GM18868 (cell line): ENCODE measurements at regions not wholly inside any gene's neighbourhood (a gene's known extent, or its start where the extent isn't known, plus 50 kb on each side); places are given as distances from the start of the nearest gene placed in this dataset.

Source experiments
- ATAC-seq: cut with Tn5 transposase; IDR thresholded peaks from one replicate; pipeline ENCODE4 v1.9.1; 2021; ENCODE audit warnings: mild to moderate bottlenecking, moderate library complexity; ENCODE audit not compliant: unreplicated experiment

- no peak for ATAC-seq
Observed at GRCh38 chr2:217484046-217484445, 518.7 kb downstream of the TNS1 start.

DNA sequence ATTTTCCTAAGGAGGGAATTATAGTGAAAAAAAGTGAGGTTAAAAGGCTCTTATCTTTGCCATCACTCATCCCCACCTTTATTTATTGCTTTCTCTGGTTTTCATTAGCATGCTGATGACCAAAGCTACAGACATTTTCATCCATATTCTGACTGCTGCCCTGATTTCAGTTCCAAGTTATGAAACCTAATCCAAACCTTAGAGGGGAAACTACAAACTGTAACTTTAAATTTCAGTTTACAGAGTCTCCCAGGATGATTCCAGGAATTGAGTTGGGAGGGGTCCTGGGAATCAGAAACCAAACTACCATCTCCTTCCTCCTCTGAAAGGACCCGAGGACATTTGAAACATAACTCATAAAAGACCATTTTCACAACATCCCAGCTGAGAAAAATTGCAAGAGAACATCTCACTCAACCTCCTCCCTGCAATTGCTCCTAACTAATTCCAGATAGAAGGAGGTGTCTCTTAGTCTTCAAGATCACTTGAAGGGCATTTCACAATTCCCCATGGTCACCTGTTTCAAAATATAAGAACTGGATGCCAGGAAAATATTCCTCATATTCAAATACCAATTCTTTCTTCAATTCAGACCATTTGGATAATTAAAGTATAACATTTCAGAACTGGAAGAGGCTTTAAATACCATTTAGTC, 520.6 kb downstream of the TNS1 start:
- ATAC-seq = no peak

GRCh38 chr2:217481577-217481976, 521.2 kb downstream of the TNS1 start:
- ATAC-seq = no peak

- no peak for ATAC-seq
Observed at GRCh38 chr2:217479566-217479965, 523.2 kb downstream of the TNS1 start.

GRCh38 chr2:217478831-217479455, 523.9 kb downstream of the TNS1 start:
- ATAC-seq = no peak

- ATAC-seq = no peak
Observed at GRCh38 chr2:217477583-217477982, 525.2 kb downstream of the TNS1 start.

DNA sequence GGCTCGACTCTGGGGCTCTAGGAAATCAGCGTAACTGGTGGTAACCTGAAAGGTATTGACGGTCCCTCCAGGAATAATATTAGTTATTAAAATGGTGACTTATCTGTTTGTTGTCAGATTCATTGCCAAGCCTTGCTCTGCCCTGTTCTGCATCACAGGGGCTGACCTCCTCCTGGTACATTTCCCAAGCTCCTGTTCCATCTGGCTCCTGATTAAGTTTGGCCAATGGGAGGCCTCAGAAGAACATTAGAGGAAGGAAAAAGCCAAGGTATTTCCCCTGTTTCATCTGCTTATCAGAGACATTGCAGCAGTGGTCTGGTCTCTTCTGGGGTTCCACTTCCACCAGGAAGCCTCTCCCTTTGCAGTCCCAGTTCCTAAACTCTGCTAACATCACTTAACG, 527.0 kb downstream of the TNS1 start:
- ATAC-seq = no peak

DNA sequence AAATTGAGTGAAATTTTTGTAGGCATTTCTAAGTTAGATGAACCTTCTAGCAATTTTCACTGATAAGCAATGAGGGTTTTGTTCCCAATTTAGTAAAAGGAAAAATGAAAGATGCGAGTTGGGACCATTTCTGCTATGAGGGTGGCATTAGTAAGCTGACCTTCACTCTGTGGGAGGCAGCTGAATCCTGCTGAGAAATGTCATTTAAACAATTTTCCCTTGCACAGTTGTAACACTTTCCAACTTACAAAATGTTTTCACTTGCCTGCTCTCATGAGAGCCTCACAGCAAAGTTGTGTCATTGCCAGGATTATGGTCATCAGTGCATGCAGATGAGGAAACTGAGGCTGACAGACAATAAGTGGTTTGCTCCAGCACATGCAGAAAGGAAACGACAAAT, 527.7 kb downstream of the TNS1 start:
- no peak for ATAC-seq

DNA sequence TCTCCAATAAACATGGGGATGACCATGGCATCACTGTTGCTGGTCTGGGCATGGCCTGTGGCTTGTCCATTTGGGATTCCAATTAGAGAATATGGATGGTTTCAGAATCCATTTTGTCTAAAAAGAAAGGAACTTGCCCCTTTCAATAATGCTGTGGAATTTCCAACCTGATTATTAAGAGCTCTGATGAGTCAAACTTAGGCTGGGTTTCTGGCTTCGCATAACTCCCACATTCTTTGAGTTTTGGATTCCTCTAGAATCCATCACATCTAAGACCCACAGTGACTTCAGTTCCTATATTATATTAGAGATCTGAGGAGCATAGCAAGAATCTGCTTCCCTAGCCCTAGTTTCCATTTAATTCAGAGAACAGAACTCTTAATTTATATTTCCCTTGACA, 531.5 kb downstream of the TNS1 start:
- ATAC-seq = no peak

DNA sequence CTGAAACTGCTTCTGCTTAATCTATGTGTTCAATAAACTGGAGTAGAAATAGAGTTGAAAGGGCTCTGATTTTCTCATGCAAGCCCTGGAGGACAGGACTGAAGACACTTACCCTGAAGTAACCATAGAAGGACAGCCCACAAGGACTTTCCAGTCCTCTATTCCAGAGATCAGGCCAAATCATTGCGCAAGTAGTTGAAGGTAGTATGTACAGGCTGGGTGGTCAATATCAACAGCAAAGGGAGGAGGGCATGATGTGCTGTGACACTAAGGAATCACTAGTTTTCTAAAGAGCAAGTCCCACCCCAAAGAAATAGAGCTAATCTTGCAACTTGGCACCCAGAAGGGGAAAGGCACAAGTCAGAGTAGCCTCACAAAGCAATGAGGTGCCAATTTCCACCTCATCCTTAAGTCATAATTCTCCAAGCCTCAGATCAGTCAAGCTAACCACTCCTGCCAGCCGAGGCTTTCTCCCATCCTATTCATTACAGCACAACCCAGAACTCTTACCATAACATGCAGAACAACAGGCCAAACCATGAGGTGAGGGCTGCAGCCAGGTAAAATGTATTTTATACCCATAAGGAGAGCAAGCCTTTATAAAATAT, 533.5 kb downstream of the TNS1 start:
- no peak for ATAC-seq

GRCh38 chr2:217468042-217468830, 534.6 kb downstream of the TNS1 start:
- ATAC-seq = no peak

- no peak for ATAC-seq
Observed at GRCh38 chr2:217467331-217467730, 535.5 kb downstream of the TNS1 start.

DNA sequence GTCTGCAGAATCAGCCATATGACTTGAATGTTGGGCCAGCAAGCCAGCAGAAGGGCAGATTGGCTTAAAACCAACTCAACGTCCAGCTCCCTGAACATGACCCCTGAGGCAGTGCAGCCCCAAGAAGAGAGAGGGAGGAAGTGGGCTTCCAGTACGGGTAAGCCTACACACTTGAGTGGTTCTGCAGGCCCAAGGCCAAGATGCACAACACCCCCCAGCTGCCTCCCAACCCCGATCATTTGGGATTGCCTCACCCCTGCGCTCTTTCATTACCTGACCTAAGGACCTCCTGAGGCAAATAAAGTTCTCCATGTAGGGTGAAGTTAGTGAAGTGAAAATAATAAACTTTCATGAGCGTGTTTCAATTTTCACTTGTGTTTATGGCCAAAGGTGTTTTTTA, 536.0 kb downstream of the TNS1 start:
- no peak for ATAC-seq

DNA sequence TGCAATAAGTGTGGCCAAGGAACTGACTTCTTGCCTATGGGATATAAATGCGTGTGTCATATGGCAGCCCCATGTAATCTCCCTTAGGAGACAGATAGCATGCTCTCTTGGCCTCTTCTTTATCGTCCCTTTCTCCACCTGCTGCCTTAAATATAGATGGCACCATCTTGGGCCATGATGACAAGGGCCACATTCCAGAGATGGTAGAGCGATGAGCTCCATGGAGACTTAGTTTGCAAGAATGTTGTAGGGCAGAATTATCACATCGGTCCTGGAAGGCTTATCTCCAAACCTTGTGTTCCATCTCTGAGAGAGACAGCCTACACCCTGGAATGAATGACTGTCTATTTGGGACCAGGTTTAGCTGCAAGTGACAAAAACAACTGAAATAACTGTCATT, 536.7 kb downstream of the TNS1 start:
- ATAC-seq = no peak

DNA sequence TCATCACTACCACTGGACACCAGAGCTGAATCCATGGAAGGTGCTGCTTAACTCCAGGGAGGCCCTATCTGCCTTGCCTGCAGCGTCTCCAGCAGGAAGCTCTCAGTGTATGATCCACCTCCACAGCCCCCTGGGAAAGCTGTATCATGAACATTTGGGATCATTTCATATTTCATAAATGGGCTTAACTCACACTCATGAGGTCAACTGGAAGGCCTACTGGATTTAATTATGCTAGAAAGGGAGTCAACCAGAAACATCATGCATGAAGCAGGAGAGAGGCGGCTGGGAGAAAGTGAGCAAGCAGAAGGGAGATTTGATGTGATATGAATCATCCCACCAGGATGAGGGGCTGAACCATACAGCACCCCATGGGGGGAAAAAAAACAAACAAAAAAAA, 537.7 kb downstream of the TNS1 start:
- ATAC-seq = no peak

DNA sequence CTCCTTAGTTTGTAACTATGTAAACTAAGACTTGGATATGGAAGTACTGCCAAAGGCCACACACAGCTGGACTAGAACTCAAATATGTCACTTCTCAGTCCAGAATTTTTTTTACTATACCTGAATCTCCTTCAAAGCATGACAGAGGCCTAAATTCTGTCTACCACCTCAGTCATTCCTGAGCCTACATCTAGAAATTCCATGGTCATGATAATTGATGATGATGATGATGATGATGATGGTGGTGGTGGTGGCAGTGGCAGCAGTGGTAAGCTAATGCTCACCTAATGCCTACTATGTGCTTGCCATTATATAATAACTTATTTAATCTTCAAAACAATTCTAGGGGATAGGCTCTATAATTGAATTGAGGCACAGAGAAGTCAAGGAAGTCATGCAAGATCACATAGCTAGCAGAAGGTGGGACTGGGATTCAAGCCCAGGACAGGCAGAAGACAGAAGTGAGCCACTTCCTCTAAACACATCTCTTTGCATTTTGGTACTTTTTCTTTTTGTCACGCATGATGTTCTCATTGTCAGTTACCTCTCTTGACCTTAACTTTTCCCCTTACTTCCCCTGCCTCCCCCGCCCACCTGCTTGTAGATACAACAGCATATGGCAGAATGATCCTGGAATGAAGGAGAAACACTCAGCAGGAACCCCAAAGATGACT, 539.3 kb downstream of the TNS1 start:
- no peak for ATAC-seq

DNA sequence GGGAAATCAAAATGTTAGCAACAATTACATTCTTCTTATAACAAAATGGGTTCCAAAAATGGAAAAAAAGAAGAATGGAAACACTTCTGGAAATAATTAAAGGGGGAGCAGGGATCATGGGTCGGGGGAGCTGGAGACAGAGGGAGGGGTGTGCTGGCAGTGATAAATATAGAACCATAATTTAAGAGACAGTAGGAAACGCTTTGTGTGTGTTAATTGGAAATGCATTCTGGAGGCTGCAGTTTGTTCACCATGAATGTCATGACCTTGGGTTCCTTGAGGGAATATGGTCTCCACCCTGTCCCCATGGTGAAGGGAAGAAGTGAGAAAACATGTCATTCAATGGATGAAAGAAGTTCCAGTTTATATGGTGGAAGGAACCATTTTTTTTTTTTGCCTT, 540.7 kb downstream of the TNS1 start:
- ATAC-seq = no peak

DNA sequence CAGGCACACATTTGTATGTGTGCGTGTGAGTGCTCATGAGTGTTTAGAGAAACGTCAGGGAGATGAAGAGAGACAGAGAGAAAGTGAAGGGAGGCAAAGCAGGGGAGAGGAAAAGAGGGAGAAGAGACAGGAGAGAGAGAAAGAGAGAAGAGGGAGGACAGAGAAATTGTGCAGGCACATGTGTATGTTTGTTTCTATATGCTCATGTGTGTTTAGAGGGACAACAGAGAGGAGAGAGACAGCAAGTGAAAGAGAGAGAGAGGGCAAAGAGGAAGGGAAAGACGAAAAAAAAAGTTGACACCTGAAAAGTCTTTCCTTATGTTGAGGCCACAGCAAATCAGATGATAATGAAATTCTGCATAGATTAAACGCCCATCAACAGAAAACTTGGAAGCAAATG, 541.1 kb downstream of the TNS1 start:
- ATAC-seq = no peak

DNA sequence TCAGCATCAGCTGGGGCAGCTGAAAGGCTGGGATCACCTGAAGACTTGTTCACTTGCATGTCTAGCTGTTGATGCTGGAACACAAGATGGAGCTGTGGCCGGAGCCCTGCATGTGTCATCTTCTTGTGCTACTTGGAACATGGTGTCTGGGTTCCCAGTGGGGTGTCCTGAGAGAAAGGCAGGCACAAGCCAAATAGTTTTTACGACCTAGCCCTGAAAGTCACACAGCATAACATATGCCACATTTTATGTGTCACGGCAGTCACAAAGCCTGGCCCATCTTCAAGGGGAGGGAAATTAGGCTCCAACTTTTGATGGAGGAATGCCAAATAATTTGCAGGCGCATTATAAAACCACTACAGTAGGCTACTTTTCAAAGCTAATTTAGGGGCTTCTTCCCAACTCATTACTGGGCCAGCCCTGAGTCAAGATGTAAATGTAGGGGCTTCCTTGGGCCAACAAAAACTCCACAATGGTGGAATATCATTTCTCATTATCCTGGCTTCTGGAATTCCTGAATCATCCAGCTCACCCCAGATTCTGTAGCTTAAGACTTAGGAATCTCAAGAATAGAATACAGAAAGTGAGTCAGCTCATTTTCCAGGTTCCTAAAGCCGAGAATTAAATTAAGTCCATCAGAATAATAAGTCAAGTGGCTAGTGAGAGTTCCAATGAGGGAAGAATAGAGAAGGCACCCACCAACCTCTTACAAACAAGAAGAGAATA, 543.0 kb downstream of the TNS1 start:
- no peak for ATAC-seq

- ATAC-seq = no peak
Observed at GRCh38 chr2:217459016-217459415, 543.8 kb downstream of the TNS1 start.

DNA sequence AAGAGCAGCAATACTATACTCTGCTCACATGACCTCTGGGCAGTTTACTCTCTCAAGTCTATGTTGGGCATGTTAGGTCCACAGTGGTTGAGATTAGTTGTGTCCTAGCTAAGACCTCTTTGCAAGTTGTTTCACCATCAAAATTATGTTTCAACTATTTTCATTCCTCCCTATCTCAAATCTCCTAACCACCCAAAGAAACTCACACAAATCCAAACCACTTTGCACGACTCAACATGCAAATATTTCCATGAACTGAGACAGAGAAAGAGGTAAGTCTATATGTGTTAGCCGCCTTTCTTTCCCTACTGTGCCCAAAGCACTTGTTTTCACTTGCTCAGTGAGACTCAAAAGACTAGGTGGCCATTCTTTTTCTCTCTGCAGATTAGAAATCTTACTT, 546.8 kb downstream of the TNS1 start:
- ATAC-seq = no peak
